MCF 10A (cell line): ENCODE measurements at regions not wholly inside any gene's neighbourhood (a gene's known extent, or its start where the extent isn't known, plus 50 kb on each side); places are given as distances from the start of the nearest gene placed in this dataset.

Experiments used
- BruUV-seq: library from RNA; stranded (reverse); fragments of 400-500 nt; replicated peaks from 2 replicates; lab custom pipeline; 2021; lab: Mats Ljungman, UMichigan
- CTCF ChIA-PET: fragments of 300-600 bp; sonication (Branson Sonifier 250); formaldehyde crosslinking; extraction: SDS; loops from one replicate; lab custom pipeline; 2021; ENCODE audit warnings: antibody characterized with exemption, inconsistent platforms; lab: Yijun Ruan, JAX
- POLR2A ChIA-PET: fragments of 300-600, 350-650 bp; sonication (Branson Sonifier 250); formaldehyde crosslinking; extraction: SDS; loops from one replicate; lab custom pipeline; 2020; ENCODE audit warnings: antibody characterized with exemption, inconsistent platforms; lab: Yijun Ruan, JAX
- DNase-seq: peaks from one replicate; pipeline ENCODE4 v3.0.0-alpha.2; 2018; ENCODE audit not compliant: unreplicated experiment
- H3K27ac Mint-ChIP-seq: one replicate; pipeline ENCODE4 v1.8.0; 2022; ENCODE audit warnings: mild to moderate bottlenecking, low read depth, mixed read lengths; ENCODE audit not compliant: unreplicated experiment
- H3K27me3 Mint-ChIP-seq: one replicate; pipeline ENCODE4 v1.8.0; 2022; ENCODE audit warnings: mixed read lengths; ENCODE audit not compliant: insufficient read depth, unreplicated experiment
- H3K36me3 Mint-ChIP-seq: one replicate; pipeline ENCODE4 v1.8.0; 2022; ENCODE audit warnings: mild to moderate bottlenecking, moderate library complexity, mixed read lengths; ENCODE audit not compliant: insufficient read depth, unreplicated experiment
- H3K4me1 Mint-ChIP-seq: one replicate; pipeline ENCODE4 v1.8.0; 2022; ENCODE audit warnings: mixed read lengths; ENCODE audit not compliant: insufficient read depth, unreplicated experiment
- H3K4me3 Mint-ChIP-seq: one replicate; pipeline ENCODE4 v1.8.0; 2022; ENCODE audit warnings: mild to moderate bottlenecking, moderate library complexity, mixed read lengths; ENCODE audit not compliant: unreplicated experiment
- H3K9me3 Mint-ChIP-seq: one replicate; pipeline ENCODE4 v1.8.0; 2022; ENCODE audit warnings: mixed read lengths; ENCODE audit not compliant: unreplicated experiment
- CTCF ChIP-seq: fragments of 200-600 bp; IDR thresholded peaks from one replicate; pipeline ENCODE4 v1.8.0; 2022; ENCODE audit warnings: antibody characterized with exemption, mild to moderate bottlenecking; ENCODE audit not compliant: unreplicated experiment
- intact Hi-C: fragments of 100-400 bp; cut with micrococcal nuclease; formaldehyde crosslinking; loops from 2 replicates; pipeline ENCODE4 v1.14.1; 2022

DNA sequence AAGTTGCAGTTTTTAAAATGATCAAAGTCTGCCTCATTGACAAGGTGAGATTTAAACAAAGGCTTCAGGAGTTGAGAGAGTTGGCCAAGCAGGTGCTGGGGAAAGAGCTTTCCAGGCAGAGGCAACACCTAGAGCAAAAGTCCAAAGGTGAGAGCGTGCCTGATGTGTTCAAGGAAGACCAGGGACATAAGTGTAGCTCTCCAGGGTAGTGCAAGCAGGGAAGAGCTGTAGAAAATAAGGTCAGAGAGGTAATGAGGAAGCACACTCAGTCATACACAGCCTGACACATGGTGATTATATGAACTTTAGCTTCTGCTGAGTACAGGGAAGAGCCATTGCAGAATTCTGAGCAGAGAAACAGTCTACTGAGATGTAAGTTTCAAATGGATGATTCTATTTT lies 265.0 kb upstream of the NWD2 start:
- H3K36me3 Mint-ChIP-seq, result no peaks in the 10 kb centered on the region
- DNase-seq, result no peak
- H3K4me1 Mint-ChIP-seq, result no peaks in the 10 kb centered on the region
- intact Hi-C loops, result no loop called here
- H3K27me3 Mint-ChIP-seq, result no peaks in the 10 kb centered on the region
- CTCF ChIA-PET, result no interaction called here
- TF ChIP-seq CTCF, result no peak
- H3K27ac Mint-ChIP-seq, result no peak overlapping the region
- POLR2A ChIA-PET, result interaction anchor here (0.5 kb wide), 1 partner anchor 316 kb away, joined by 4 read pairs; no protein-coding TSS in a partner anchor
- H3K9me3 Mint-ChIP-seq, result no peaks in the 10 kb centered on the region
- no TSS peak for BruUV-seq
- no peak overlapping the region for H3K4me3 Mint-ChIP-seq

GRCh38 chr4:36990128-36990872 lies 254.2 kb upstream of the NWD2 start:
- Mint-ChIP-seq H3K27me3 (no peaks in the 10 kb centered on the region), H3K9me3 (no peaks in the 10 kb centered on the region), H3K27ac (no peak overlapping the region), H3K4me3 (no peak overlapping the region), H3K4me1 (no peaks in the 10 kb centered on the region), H3K36me3 (no peaks in the 10 kb centered on the region)
- intact Hi-C loops, result no loop called here
- ChIA-PET CTCF (no interaction called here), POLR2A (no interaction called here)
- TF ChIP-seq CTCF, result no peak
- no peak for DNase-seq
- BruUV-seq, result no TSS peak

DNA sequence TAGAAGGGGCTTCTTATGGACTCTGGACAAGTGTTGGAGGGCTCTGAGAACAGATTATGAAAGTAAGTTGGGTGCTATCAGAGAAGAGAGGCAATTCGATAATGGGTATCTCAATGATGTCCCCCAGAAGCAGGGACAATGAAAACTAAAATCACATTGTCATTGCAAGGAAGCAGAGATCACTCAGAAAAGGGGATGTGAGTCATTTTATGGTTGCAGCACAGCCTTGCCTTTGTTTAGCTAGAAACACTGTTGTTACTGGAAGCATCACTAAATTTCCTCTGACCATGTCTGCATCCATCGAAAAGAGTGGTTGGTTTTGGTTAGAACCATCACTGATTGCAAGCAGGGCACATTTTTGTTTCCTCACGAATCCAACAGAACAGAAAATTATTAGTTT lies 246.8 kb upstream of the NWD2 start:
- H3K4me3 Mint-ChIP-seq, result no peak overlapping the region
- H3K27ac Mint-ChIP-seq, result no peak overlapping the region
- POLR2A ChIA-PET, result no interaction called here
- DNase-seq, result peak; percentile 24
- CTCF ChIA-PET, result no interaction called here
- BruUV-seq, result no TSS peak
- no peaks in the 10 kb centered on the region for H3K36me3 Mint-ChIP-seq
- H3K4me1 Mint-ChIP-seq, result peaks cover 6% of the 10 kb centered on the region
- H3K27me3 Mint-ChIP-seq, result no peaks in the 10 kb centered on the region
- TF ChIP-seq CTCF, result no peak
- intact Hi-C loops, result no loop called here
- no peaks in the 10 kb centered on the region for H3K9me3 Mint-ChIP-seq

- Mint-ChIP-seq H3K4me1 (peaks cover 6% of the 10 kb centered on the region), H3K27me3 (no peaks in the 10 kb centered on the region), H3K9me3 (no peaks in the 10 kb centered on the region), H3K36me3 (no peaks in the 10 kb centered on the region), H3K4me3 (no peak overlapping the region), H3K27ac (no peak overlapping the region)
- no TSS peak for BruUV-seq
- TF ChIP-seq CTCF, result no peak
- ChIA-PET CTCF (no interaction called here), POLR2A (no interaction called here)
- intact Hi-C loops, result no loop called here
- DNase-seq, result no peak
These were observed 244.3 kb upstream of the NWD2 start for GRCh38 chr4:37000281-37000680.
